ENCODE measurements at regions not wholly inside any gene's neighbourhood (a gene's known extent, or its start where the extent isn't known, plus 50 kb on each side); places are given as distances from the start of the nearest gene placed in this dataset.

- TF ChIP-seq, protein P1, sequence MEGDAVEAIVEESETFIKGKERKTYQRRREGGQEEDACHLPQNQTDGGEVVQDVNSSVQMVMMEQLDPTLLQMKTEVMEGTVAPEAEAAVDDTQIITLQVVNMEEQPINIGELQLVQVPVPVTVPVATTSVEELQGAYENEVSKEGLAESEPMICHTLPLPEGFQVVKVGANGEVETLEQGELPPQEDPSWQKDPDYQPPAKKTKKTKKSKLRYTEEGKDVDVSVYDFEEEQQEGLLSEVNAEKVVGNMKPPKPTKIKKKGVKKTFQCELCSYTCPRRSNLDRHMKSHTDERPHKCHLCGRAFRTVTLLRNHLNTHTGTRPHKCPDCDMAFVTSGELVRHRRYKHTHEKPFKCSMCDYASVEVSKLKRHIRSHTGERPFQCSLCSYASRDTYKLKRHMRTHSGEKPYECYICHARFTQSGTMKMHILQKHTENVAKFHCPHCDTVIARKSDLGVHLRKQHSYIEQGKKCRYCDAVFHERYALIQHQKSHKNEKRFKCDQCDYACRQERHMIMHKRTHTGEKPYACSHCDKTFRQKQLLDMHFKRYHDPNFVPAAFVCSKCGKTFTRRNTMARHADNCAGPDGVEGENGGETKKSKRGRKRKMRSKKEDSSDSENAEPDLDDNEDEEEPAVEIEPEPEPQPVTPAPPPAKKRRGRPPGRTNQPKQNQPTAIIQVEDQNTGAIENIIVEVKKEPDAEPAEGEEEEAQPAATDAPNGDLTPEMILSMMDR (IDR thresholded peaks at IDR 0.05; ENCODE audit: low read depth, low read length, missing control alignments): no peak
- no peak for DNase-seq (ENCODE audit: low read depth)
Measured at GRCh38 chr2:104384961-104385360, 469.0 kb upstream of the POU3F3 start.

GRCh38 chr2:104385743-104386142, 468.2 kb upstream of the POU3F3 start:
- H3K4me3 ChIP-seq (ENCODE audit: low read depth, low read length): no peak overlapping the region
- DNase-seq (ENCODE audit: low read depth): no peak
- in situ Hi-C loops (cut with HindIII; ENCODE audit: low sequenced_read_pairs): no loop called here

More at GRCh38 chr2:104384961-104385360, 469.0 kb upstream of the POU3F3 start:
- in situ Hi-C loops (cut with HindIII; ENCODE audit: low sequenced_read_pairs): no loop called here
- H3K4me3 ChIP-seq (ENCODE audit: low read depth, low read length): no peak overlapping the region

GRCh38 chr2:104388296-104388695, 465.6 kb upstream of the POU3F3 start:
- TF ChIP-seq, protein P1 (IDR thresholded peaks at IDR 0.05; ENCODE audit: low read depth, low read length, missing control alignments): no peak
- DNase-seq (ENCODE audit: low read depth): no peak
- in situ Hi-C loops (cut with HindIII; ENCODE audit: low sequenced_read_pairs): no loop called here
- H3K4me3 ChIP-seq (ENCODE audit: low read depth, low read length): no peak overlapping the region

More at GRCh38 chr2:104385743-104386142, 468.2 kb upstream of the POU3F3 start:
- TF ChIP-seq, protein P1 (IDR thresholded peaks at IDR 0.05; ENCODE audit: low read depth, low read length, missing control alignments): no peak

- no peak for DNase-seq (ENCODE audit: low read depth)
- in situ Hi-C loops (cut with HindIII; ENCODE audit: low sequenced_read_pairs): no loop called here
- no peak overlapping the region for H3K4me3 ChIP-seq (ENCODE audit: low read depth, low read length)
- TF ChIP-seq, protein P1 (IDR thresholded peaks at IDR 0.05; ENCODE audit: low read depth, low read length, missing control alignments): no peak
Measured at GRCh38 chr2:104402825-104403224, 451.1 kb upstream of the POU3F3 start.

- in situ Hi-C loops (cut with HindIII; ENCODE audit: low sequenced_read_pairs): no loop called here
- TF ChIP-seq, protein P1 (IDR thresholded peaks at IDR 0.05; ENCODE audit: low read depth, low read length, missing control alignments): no peak
- DNase-seq (ENCODE audit: low read depth): no peak
Measured at GRCh38 chr2:104404526-104404925, 449.4 kb upstream of the POU3F3 start.

GRCh38 chr2:104405623-104406022, 448.3 kb upstream of the POU3F3 start:
- TF ChIP-seq, protein P1 (IDR thresholded peaks at IDR 0.05; ENCODE audit: low read depth, low read length, missing control alignments): no peak
- no peak overlapping the region for H3K4me3 ChIP-seq (ENCODE audit: low read depth, low read length)
- in situ Hi-C loops (cut with HindIII; ENCODE audit: low sequenced_read_pairs): no loop called here
- DNase-seq (ENCODE audit: low read depth): no peak

More at GRCh38 chr2:104404526-104404925, 449.4 kb upstream of the POU3F3 start:
- no peak overlapping the region for H3K4me3 ChIP-seq (ENCODE audit: low read depth, low read length)

Measured in astrocyte of the cerebellum (primary cell).